HepG2 (cell line): ENCODE measurements at regions not wholly inside any gene's neighbourhood (a gene's known extent, or its start where the extent isn't known, plus 50 kb on each side); places are given as distances from the start of the nearest gene placed in this dataset.
"Not testable (repeated sequence)": the region's sequence is repeated elsewhere in the genome, so short reads cannot be mapped to it uniquely, and the experiment has no call there.

Experiments
- ATAC-seq: fragments of 200-7000 bp; cut with Tn5 transposase; 3 replicates; pipeline ENCODE4 v1.9.1; 2020; ENCODE audit warnings: mild to moderate bottlenecking, moderate library complexity
- BruUV-seq: library from RNA; stranded (reverse); fragments of 400-500 nt; replicated peaks from 2 replicates; lab custom pipeline; 2021; lab: Mats Ljungman, UMichigan
- CTCF ChIA-PET: fragments of 300-600 bp; formaldehyde crosslinking; extraction: SDS; loops from one replicate; lab custom pipeline; 2021; ENCODE audit warnings: low total read pairs, inconsistent platforms, low intra/inter-chr PET ratio; lab: Yijun Ruan, JAX
- POLR2A ChIA-PET: fragments of 350-600 bp; sonication (Branson Sonifier 250); formaldehyde crosslinking; loops from one replicate; lab custom pipeline; 2020; ENCODE audit warnings: antibody characterized with exemption, inconsistent platforms; lab: Yijun Ruan, JAX
- DNase-seq: peaks from one replicate; pipeline ENCODE4 v3.0.0-alpha.2; 2015; ENCODE audit warnings: low spot score
- FAIRE-seq: peaks from 3 replicates; lab custom pipeline; 2011; peaks lifted over from hg19 to GRCh38; lab: Jason Lieb, UNC
- H2AFZ ChIP-seq: one replicate; pipeline ENCODE4 v1.6.1; 2011; ENCODE audit warnings: low read length, inconsistent platforms
- H3K27ac ChIP-seq: fragments of 300-600 bp; 3 replicates; pipeline ENCODE4 v1.8.0; 2011; ENCODE audit warnings: mixed run types, mild to moderate bottlenecking, mixed read lengths, low read length, inconsistent platforms; ENCODE audit not compliant: insufficient read depth; ENCODE audit errors: extremely low read length
- H3K27me3 ChIP-seq, 2 experiments: fragments of 200-600 bp in 1 of 2; 2 replicates in 1 of 2; 3 replicates in 1 of 2; pipeline versions ENCODE4 v1.6.0 to v1.8.0; 2011; ENCODE audit warnings: low read length in 2 of 2, mild to moderate bottlenecking in 2 of 2, moderate library complexity in 2 of 2, inconsistent platforms in 1 of 2; ENCODE audit not compliant: insufficient read depth in 2 of 2, control insufficient read depth in 1 of 2
- H3K36me3 ChIP-seq, 2 experiments: fragments of 200-600 bp in 1 of 2; replicated peaks in 1 of 2; 2 replicates in 1 of 2; 3 replicates in 1 of 2; pipeline versions ENCODE4 v1.5.1 to v1.8.0; 2011; ENCODE audit warnings: low read length in 2 of 2, inconsistent platforms in 1 of 2; ENCODE audit not compliant: insufficient read depth in 2 of 2, control insufficient read depth in 1 of 2
- H3K4me1 ChIP-seq: 2 replicates; pipeline ENCODE4 v1.5.1; 2012; ENCODE audit warnings: low read length, inconsistent platforms; ENCODE audit not compliant: insufficient read depth
- H3K4me2 ChIP-seq: 2 replicates; pipeline ENCODE4 v1.6.0; 2011; ENCODE audit warnings: low read depth, low read length, inconsistent platforms
- H3K4me3 ChIP-seq, 3 experiments: fragments of 200-600 bp in 1 of 3; sonication (generic), shearing (Covaris generic) in 1 of 3; replicated peaks in 1 of 3; 2 replicates each; pipeline ENCODE4 v1.5.1; 2011 to 2016; ENCODE audit warnings: low read length in 3 of 3, inconsistent platforms in 2 of 3, low read depth in 2 of 3, mild to moderate bottlenecking in 2 of 3, control low read depth in 1 of 3, mixed read lengths in 1 of 3; ENCODE audit not compliant: insufficient read depth in 1 of 3
- H3K79me2 ChIP-seq: one replicate; pipeline ENCODE4 v1.6.1; 2011; ENCODE audit warnings: low read length, inconsistent platforms; ENCODE audit not compliant: insufficient read depth
- H3K9ac ChIP-seq: 2 replicates; pipeline ENCODE4 v1.6.0; 2011; ENCODE audit warnings: mild to moderate bottlenecking, low read depth, low read length, inconsistent platforms; ENCODE audit not compliant: insufficient read depth
- H3K9me3 ChIP-seq: 2 replicates; pipeline ENCODE4 v1.5.1; 2012; ENCODE audit warnings: mild to moderate bottlenecking, low read length
- H4K20me1 ChIP-seq: 2 replicates; pipeline ENCODE4 v1.6.0; 2011; ENCODE audit warnings: inconsistent platforms, mild to moderate bottlenecking, low read length, moderate library complexity; ENCODE audit not compliant: insufficient read depth
- TARDBP ChIP-seq: sonication (generic); formaldehyde crosslinking; IDR thresholded peaks from 2 replicates; pipeline ENCODE4 v1.8.0; 2022; ENCODE audit warnings: mild to moderate bottlenecking, missing genetic modification reagents
- ZNF3 ChIP-seq: IDR thresholded peaks from 2 replicates; pipeline ENCODE4 v1.7.0; 2017; ENCODE audit warnings: inconsistent platforms
- ZNF383 ChIP-seq: sonication (generic); formaldehyde crosslinking; IDR thresholded peaks from 2 replicates; pipeline ENCODE4 v1.4.0; 2020; ENCODE audit warnings: missing genetic modification reagents, mild to moderate bottlenecking, borderline replicate concordance
- ZNF567 ChIP-seq: sonication (generic); formaldehyde crosslinking; IDR thresholded peaks from 2 replicates; pipeline ENCODE4 v1.8.1; 2023; ENCODE audit warnings: mild to moderate bottlenecking, missing genetic modification reagents, borderline replicate concordance
- WGBS: methylation state at CpG from one replicate; pipeline ENCODE4 v1.1.6; 2017; ENCODE audit warnings: low lambda C conversion rate; 5-methylcytosine and 5-hydroxymethylcytosine counted together
- in situ Hi-C: cut with HindIII; loops from 2 replicates; pipeline ENCODE4 v1.10.0; 2017; ENCODE audit warnings: low pct_unique_long_range_greater_than_20kb; ENCODE audit not compliant: extremely low pct_ligation_motif_present
- intact Hi-C: fragments of 100-400 bp; cut with micrococcal nuclease; formaldehyde crosslinking; loops from one replicate; pipeline ENCODE4 v1.10.0; 2022; ENCODE audit not compliant: unreplicated experiment

DNA sequence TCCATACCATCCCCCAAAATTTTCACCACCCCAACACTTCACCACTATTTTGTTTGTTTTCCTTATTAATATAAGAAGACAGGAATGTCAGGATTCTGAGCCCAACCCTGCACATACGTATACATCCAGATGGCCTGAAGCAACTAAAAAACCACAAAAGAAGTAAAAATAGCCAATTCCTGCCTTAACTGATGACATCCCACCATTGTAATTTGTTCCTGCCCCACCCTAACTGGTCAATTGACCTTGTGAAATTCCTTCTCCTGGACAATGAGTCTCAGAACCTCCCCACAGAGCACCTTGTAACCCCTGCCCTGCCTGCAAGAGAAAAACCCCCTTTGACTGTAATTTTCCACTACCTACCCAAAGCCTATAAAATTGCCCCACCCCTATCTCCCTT, 132.5 kb downstream of the ZNF675 start:
- no peaks in the 10 kb centered on the region for H3K36me3 ChIP-seq
- H4K20me1 ChIP-seq: no peaks in the 10 kb centered on the region
- FAIRE-seq: no peak
- 9% methylated on average over 1 of the region's 1 CpG for WGBS
- no peak overlapping the region for H3K27ac ChIP-seq
- no peak for DNase-seq
- POLR2A ChIA-PET: no interaction called here
- no peaks in the 10 kb centered on the region for H3K4me1 ChIP-seq
- TF ChIP-seq TARDBP (CRISPR knock-in tag): no peak
- TF ChIP-seq ZNF3 (CRISPR knock-in tag): no peak
- TF ChIP-seq ZNF383 (CRISPR knock-in tag): no peak
- TF ChIP-seq ZNF567: no peak
- in situ Hi-C loops: no loop called here
- H3K4me3 ChIP-seq: no peak overlapping the region
- H3K79me2 ChIP-seq: no peaks in the 10 kb centered on the region
- H3K9me3 ChIP-seq: peaks cover 89% of the 10 kb centered on the region
- intact Hi-C loops: no loop called here
- no peak overlapping the region for H3K9ac ChIP-seq
- BruUV-seq: no TSS peak
- no peak overlapping the region for H3K4me2 ChIP-seq
- ATAC-seq: no peak
- CTCF ChIA-PET: no interaction called here
- H2AFZ ChIP-seq: no peak overlapping the region
- no peaks in the 10 kb centered on the region for H3K27me3 ChIP-seq

GRCh38 chr19:23550102-23550501, 136.9 kb downstream of the ZNF675 start:
- H3K27ac ChIP-seq, BruUV-seq, CTCF ChIA-PET, DNase-seq, H3K9ac ChIP-seq, intact Hi-C loops, H4K20me1 ChIP-seq, H3K36me3 ChIP-seq, H3K4me3 ChIP-seq, POLR2A ChIA-PET, in situ Hi-C loops, H3K79me2 ChIP-seq, H3K4me1 ChIP-seq, ATAC-seq, FAIRE-seq, H3K4me2 ChIP-seq, H3K27me3 ChIP-seq, H2AFZ ChIP-seq: not testable (repeated sequence)
- WGBS: 5% methylated on average over 2 of the region's 2 CpGs
- peaks cover 82% of the 10 kb centered on the region for H3K9me3 ChIP-seq
